ENCODE measurements at regions not wholly inside any gene's neighbourhood (a gene's known extent, or its start where the extent isn't known, plus 50 kb on each side); places are given as distances from the start of the nearest gene placed in this dataset.

GRCh38 chr18:25734336-25734735 is 356.1 kb downstream of the SS18 start:
- no peak overlapping the region for H4K8ac ChIP-seq (ENCODE audit: low read depth in 2 of 2, low read length in 2 of 2)
- WGBS, 2 experiments (ENCODE audit: extremely low coverage in 2 of 2, insufficient read length in 1 of 2) = no CpG with 5 or more reads among the region's 2 CpGs

More at GRCh38 chr18:25734336-25734735, 356.1 kb downstream of the SS18 start:
- H4K5ac ChIP-seq (ENCODE audit: low read depth, low read length) = no peak overlapping the region
- H3K56ac ChIP-seq (ENCODE audit: extremely low read depth, insufficient read depth, low read length) = no peak overlapping the region
- no peak overlapping the region for H4K91ac ChIP-seq (ENCODE audit: insufficient read depth, low read depth, low read length)
- no peak overlapping the region for H2BK120ac ChIP-seq (ENCODE audit: low read depth, low read length)
- no peak overlapping the region for H3K4me3 ChIP-seq (ENCODE audit: insufficient read depth, low read depth, low read length)
- H2AFZ ChIP-seq (replicated peaks; ENCODE audit: low read length, poor library complexity) = no peak overlapping the region
- ATAC-seq (ENCODE audit: low read depth) = no peak
- H2AK5ac ChIP-seq (ENCODE audit: low read depth, low read length) = no peak overlapping the region
- no TSS peak for BruUV-seq (replicated peaks)
- H3K9ac ChIP-seq (ENCODE audit: low read depth, low read length) = no peak overlapping the region
- no peak overlapping the region for H2BK15ac ChIP-seq (ENCODE audit: low read depth, low read length)
- H3K23ac ChIP-seq (ENCODE audit: low read depth, low read length) = no peak overlapping the region
- DNase-seq = no peak
- H3K9me3 ChIP-seq (ENCODE audit: control insufficient read depth, insufficient read depth, low read length) = no peaks in the 10 kb centered on the region; the same call in 1 of the 2 replicates
- no peak overlapping the region for H3K27ac ChIP-seq (ENCODE audit: insufficient read depth, low read length)
- no peaks in the 10 kb centered on the region for H3K36me3 ChIP-seq (ENCODE audit: control insufficient read depth, insufficient read depth, low read length)
- POLR2A ChIA-PET (ENCODE audit: unreplicated experiment) = no interaction called here
- H3K4me2 ChIP-seq (ENCODE audit: low read depth, low read length) = no peak overlapping the region
- peaks cover 2% of the 10 kb centered on the region for H3K27me3 ChIP-seq (ENCODE audit: control insufficient read depth, insufficient read depth, low read length)
- H3K9me1 ChIP-seq (ENCODE audit: insufficient read depth, low read length) = no peaks in the 10 kb centered on the region
- intact Hi-C loops (cut with micrococcal nuclease) = no loop called here
- TF ChIP-seq RAD21 (IDR thresholded peaks at IDR 0.05; ENCODE audit: low read length) = no peak
- CTCF ChIA-PET = no interaction called here
- in situ Hi-C loops (cut with MboI; ENCODE audit: low sequenced_read_pairs) = no loop called here
- H3K14ac ChIP-seq (replicated peaks; ENCODE audit: low read depth, low read length) = no peak overlapping the region
- dilution Hi-C loops (cut with HindIII; ENCODE audit: low sequenced_read_pairs, unreplicated experiment) = no loop called here
- no peak overlapping the region for H3K4ac ChIP-seq (ENCODE audit: low read depth, low read length)
- no peaks in the 10 kb centered on the region for H4K20me1 ChIP-seq (ENCODE audit: insufficient read depth, low read length)
- no peaks in the 10 kb centered on the region; a peak in 1 of 4 replicates for H3K79me1 ChIP-seq (ENCODE audit: low read depth in 1 of 2, low read length in 2 of 2)
- H3K18ac ChIP-seq (ENCODE audit: low read depth, low read length) = no peak overlapping the region
- H3K4me1 ChIP-seq (ENCODE audit: control insufficient read depth, insufficient read depth, low read length) = peaks cover 7% of the 10 kb centered on the region
- H2BK20ac ChIP-seq (ENCODE audit: low read depth, low read length) = no peak overlapping the region
- H2AK9ac ChIP-seq (replicated peaks; ENCODE audit: low read depth, low read length, poor library complexity) = no peak overlapping the region
- H2BK5ac ChIP-seq (ENCODE audit: low read depth, low read length, poor library complexity, severe bottlenecking) = no peak overlapping the region

Data from IMR-90 (cell line).